ENCODE measurements at regions not wholly inside any gene's neighbourhood (a gene's known extent, or its start where the extent isn't known, plus 50 kb on each side); places are given as distances from the start of the nearest gene placed in this dataset.

DNA sequence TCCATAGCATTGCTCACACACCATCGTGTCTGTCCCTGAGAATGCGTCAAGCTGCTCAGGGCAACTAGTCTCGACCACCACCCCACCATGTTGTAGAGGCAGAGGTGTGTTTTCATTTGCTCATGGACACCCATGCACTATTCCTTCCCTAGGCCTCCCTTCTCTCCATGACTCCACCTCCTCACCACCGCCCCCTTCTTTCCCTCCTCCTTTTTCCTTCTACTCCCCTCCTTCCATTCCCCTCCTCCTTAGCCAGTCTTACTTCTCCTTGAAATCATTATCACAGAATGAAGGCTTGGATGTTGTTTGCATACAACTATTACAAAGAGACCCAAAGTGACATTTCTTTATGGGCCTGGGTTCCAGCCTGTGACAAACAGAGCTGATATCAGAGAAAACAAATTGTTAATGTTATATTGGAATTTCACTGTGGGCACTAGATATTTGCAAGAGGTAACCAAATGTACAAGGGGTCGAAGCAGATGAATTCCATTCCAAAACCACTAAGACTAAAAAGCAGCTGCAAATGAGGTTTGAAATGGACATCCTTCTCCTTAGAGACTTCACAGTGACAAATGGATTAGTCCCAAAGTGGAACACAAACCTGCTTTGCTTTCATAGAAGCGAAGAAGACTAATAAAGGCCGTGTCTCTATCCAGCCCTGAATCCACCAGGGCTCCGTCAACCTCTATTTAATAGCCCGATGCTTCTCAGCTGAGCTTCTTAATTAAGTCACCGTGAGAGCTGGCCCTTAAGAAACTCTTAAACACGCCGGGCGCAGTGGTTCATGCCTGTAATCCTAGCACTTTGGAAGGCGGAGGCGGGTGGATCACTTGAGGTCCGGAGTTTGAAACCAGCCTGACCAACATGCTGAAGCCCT, 275.8 kb upstream of the SULF2 start:
- DNase-seq: no peak
- TF ChIP-seq, protein P1, sequence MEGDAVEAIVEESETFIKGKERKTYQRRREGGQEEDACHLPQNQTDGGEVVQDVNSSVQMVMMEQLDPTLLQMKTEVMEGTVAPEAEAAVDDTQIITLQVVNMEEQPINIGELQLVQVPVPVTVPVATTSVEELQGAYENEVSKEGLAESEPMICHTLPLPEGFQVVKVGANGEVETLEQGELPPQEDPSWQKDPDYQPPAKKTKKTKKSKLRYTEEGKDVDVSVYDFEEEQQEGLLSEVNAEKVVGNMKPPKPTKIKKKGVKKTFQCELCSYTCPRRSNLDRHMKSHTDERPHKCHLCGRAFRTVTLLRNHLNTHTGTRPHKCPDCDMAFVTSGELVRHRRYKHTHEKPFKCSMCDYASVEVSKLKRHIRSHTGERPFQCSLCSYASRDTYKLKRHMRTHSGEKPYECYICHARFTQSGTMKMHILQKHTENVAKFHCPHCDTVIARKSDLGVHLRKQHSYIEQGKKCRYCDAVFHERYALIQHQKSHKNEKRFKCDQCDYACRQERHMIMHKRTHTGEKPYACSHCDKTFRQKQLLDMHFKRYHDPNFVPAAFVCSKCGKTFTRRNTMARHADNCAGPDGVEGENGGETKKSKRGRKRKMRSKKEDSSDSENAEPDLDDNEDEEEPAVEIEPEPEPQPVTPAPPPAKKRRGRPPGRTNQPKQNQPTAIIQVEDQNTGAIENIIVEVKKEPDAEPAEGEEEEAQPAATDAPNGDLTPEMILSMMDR (IDR thresholded peaks at IDR 0.05; ENCODE audit: low read depth, low read length): no peak
- H3K36me3 ChIP-seq: no peaks in the 10 kb centered on the region
- no peak overlapping the region for H3K4me3 ChIP-seq (ENCODE audit: low read depth, low read length)
- peaks cover 10% of the 10 kb centered on the region for H3K9me3 ChIP-seq (ENCODE audit: severe bottlenecking)
- no peaks in the 10 kb centered on the region for H3K27me3 ChIP-seq (ENCODE audit: insufficient read depth, low read depth, severe bottlenecking)
- H3K27ac ChIP-seq: no peak overlapping the region

DNA sequence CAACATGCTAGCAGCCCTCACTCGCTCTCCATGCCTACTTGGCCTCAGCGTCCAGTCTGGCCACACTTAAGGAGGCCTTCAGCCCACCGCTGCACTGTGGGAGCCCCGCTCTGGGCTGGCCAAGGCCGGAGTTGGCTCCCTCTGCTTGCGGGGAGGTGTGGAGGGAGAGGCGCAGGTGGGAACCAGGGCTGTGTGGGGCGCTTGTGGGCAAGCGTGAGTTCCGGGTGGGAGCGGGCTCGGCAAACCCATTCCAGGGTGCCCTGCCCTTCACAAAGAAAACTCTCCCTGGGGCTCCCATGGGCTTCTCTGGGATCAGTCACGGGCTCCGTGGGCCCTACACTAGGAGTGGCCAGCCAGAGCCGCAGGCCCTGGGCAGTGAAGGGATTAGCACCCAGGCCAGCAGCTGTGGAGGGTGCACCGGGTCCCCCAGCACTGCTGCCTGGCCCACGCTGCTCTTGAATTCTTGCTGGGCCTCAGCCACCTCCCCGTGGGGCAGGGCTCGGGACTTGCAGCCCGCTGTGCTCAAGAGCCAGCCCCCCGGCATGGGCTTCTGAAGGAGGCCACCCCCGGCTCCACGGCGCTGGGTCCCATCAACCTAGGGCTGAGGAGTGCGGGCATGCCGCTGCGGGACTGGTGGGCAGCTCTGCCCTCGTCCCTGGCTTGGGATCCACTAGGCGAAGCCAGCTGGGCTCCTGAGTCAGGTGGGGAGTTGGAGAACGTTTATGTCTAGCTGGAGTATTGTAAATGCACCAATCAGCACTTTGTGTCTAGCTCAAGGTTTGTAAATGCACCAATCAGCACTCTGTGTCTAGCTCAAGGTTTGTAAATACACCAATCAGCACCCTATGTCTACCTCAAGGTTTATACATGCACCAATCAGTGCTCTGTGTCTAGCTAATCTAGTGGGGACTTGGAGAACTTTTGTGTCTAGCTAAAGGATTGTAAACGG, 273.6 kb upstream of the SULF2 start:
- peaks cover 10% of the 10 kb centered on the region for H3K9me3 ChIP-seq (ENCODE audit: severe bottlenecking)
- H3K27me3 ChIP-seq (ENCODE audit: insufficient read depth, low read depth, severe bottlenecking): no peaks in the 10 kb centered on the region
- TF ChIP-seq, protein P1 (IDR thresholded peaks at IDR 0.05; ENCODE audit: low read depth, low read length): no peak
- H3K27ac ChIP-seq: no peak overlapping the region
- no peak for DNase-seq
- H3K4me3 ChIP-seq (ENCODE audit: low read depth, low read length): no peak overlapping the region
- H3K36me3 ChIP-seq: no peaks in the 10 kb centered on the region

DNA sequence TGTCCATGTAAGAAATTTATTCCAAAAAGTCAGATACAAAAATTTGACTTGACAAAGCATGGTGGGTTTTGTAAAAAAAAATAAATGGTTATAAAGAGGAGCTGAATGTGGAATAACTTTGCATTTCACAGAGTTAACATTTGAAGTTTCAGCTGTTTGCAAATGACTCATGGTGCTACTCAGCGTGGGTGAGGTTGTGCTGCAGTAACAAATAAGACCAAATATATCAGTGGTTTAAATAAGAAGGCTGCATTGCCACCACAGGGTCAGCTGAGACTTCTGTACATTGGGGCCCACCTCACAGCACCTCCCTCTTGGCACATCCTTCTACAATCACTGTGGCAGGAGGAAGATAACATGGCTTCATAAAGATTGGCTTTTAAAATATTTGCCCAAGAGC, 272.5 kb upstream of the SULF2 start:
- Histone ChIP-seq H3K36me3 (no peaks in the 10 kb centered on the region), H3K9me3 (ENCODE audit: severe bottlenecking) (peaks cover 10% of the 10 kb centered on the region), H3K27me3 (ENCODE audit: insufficient read depth, low read depth, severe bottlenecking) (no peaks in the 10 kb centered on the region), H3K4me3 (ENCODE audit: low read depth, low read length) (no peak overlapping the region), H3K27ac (no peak overlapping the region)
- no peak for DNase-seq
- TF ChIP-seq, protein P1 (IDR thresholded peaks at IDR 0.05; ENCODE audit: low read depth, low read length): no peak

DNA sequence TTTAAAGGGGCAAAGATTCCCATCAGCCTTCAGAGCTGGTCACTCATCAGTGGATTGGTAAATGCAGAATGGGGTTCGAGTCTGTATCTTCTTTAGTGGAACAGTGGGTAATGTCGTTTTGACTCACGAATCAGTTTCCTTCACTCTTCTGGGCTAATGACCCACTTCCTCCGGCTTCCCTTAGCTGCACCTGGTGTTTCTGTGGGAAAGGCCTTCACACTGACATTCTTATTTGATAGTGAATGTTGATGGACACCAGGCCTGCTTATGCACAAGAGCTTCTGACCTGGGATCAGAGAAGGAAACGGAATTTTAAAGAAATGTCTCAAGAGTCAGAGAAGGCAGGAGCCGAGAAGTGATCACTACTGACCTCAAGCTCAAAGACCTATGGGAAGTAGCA, 272.0 kb upstream of the SULF2 start:
- no peaks in the 10 kb centered on the region for H3K27me3 ChIP-seq (ENCODE audit: insufficient read depth, low read depth, severe bottlenecking)
- DNase-seq: no peak
- no peaks in the 10 kb centered on the region for H3K36me3 ChIP-seq
- no peak overlapping the region for H3K4me3 ChIP-seq (ENCODE audit: low read depth, low read length)
- TF ChIP-seq, protein P1 (IDR thresholded peaks at IDR 0.05; ENCODE audit: low read depth, low read length): no peak
- H3K9me3 ChIP-seq (ENCODE audit: severe bottlenecking): peaks cover 10% of the 10 kb centered on the region
- H3K27ac ChIP-seq: no peak overlapping the region

DNA sequence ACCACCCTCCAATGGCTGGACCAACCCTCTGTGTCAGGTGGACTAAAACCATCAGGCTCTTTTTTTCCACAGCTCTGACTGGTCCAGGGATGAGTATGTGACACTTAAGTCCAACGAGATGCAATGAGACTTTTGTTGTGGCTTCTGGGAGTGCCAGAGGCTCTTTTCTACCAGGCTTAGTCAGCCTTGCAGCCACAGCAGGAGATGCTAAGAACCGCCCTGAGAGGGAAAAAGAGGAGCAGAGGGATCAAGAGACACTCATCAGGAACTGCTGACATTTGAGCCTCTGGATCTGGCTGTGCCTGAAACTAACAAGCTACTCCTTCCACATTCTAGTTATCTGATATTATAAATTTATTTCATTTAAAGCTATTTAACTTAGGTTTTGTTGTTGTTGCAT, 270.9 kb upstream of the SULF2 start:
- TF ChIP-seq, protein P1 (IDR thresholded peaks at IDR 0.05; ENCODE audit: low read depth, low read length): no peak
- Histone ChIP-seq H3K4me3 (ENCODE audit: low read depth, low read length) (no peak overlapping the region), H3K9me3 (ENCODE audit: severe bottlenecking) (peaks cover 10% of the 10 kb centered on the region), H3K36me3 (no peaks in the 10 kb centered on the region), H3K27me3 (ENCODE audit: insufficient read depth, low read depth, severe bottlenecking) (no peaks in the 10 kb centered on the region), H3K27ac (no peak overlapping the region)
- DNase-seq: no peak

Data from WERI-Rb-1 (cell line).